ENCODE measurements at regions not wholly inside any gene's neighbourhood (a gene's known extent, or its start where the extent isn't known, plus 50 kb on each side); places are given as distances from the start of the nearest gene placed in this dataset.

GRCh38 chr6:134821928-134822864, 127.7 kb downstream of the ALDH8A1 start:
- H3K27ac ChIP-seq: no peak overlapping the region
- H3K36me3 ChIP-seq: no peaks in the 10 kb centered on the region
- TF ChIP-seq CTCF (IDR thresholded peaks at IDR 0.05): no peak
- H3K4me3 ChIP-seq: no peak overlapping the region
- H3K9me3 ChIP-seq: no peaks in the 10 kb centered on the region
- DNase-seq: no peak
- intact Hi-C loops (cut with DNase I): loop anchor here (5.0 kb wide), 1 partner anchor 665 kb away; no protein-coding TSS in a partner anchor
- H3K27me3 ChIP-seq: no peaks in the 10 kb centered on the region
- no peak overlapping the region for H3K9ac ChIP-seq (ENCODE audit: low read depth in 2 of 2, low read length in 2 of 2)
- H3K4me1 ChIP-seq: no peaks in the 10 kb centered on the region

DNA sequence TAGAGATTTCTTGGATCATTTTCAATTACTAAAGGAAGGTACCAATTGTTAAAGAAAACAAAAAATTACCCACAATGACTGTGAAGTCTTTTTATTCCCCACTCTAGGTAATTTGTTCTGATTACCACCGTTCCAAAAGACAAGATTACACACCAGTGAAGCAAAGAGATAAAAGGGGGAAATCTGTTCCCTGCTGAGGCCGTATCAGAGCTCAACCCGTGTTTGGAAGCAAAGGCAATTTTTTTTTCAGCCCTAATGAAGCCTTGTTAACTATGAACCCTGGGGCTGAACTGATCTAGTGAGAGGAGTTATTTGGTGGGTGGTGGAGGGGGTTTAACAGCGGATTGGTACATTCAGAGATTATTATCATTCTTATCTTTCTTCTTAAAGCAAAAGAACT, 128.5 kb downstream of the ALDH8A1 start:
- Histone ChIP-seq H3K4me1 (no peaks in the 10 kb centered on the region), H3K27me3 (no peaks in the 10 kb centered on the region), H3K4me3 (no peak overlapping the region), H3K9ac (ENCODE audit: low read depth in 2 of 2, low read length in 2 of 2) (no peak overlapping the region), H3K36me3 (no peaks in the 10 kb centered on the region), H3K27ac (no peak overlapping the region), H3K9me3 (no peaks in the 10 kb centered on the region)
- DNase-seq: no peak
- intact Hi-C loops (cut with DNase I): loop anchor here (5.0 kb wide), 1 partner anchor 664 kb away; no protein-coding TSS in a partner anchor
- TF ChIP-seq CTCF (IDR thresholded peaks at IDR 0.05): no peak

- no peak overlapping the region for H3K4me3 ChIP-seq
- no peaks in the 10 kb centered on the region for H3K4me1 ChIP-seq
- H3K36me3 ChIP-seq: no peaks in the 10 kb centered on the region
- H3K9me3 ChIP-seq: no peaks in the 10 kb centered on the region
- no peak overlapping the region for H3K9ac ChIP-seq (ENCODE audit: low read depth in 2 of 2, low read length in 2 of 2)
- H3K27me3 ChIP-seq: no peaks in the 10 kb centered on the region
- intact Hi-C loops (cut with DNase I): loop anchor here (5.0 kb wide), 1 partner anchor 663 kb away; no protein-coding TSS in a partner anchor
- no peak for DNase-seq
- no peak overlapping the region for H3K27ac ChIP-seq
- no peak for TF ChIP-seq CTCF (IDR thresholded peaks at IDR 0.05)
Measured at GRCh38 chr6:134819863-134820800, 129.8 kb downstream of the ALDH8A1 start.

DNA sequence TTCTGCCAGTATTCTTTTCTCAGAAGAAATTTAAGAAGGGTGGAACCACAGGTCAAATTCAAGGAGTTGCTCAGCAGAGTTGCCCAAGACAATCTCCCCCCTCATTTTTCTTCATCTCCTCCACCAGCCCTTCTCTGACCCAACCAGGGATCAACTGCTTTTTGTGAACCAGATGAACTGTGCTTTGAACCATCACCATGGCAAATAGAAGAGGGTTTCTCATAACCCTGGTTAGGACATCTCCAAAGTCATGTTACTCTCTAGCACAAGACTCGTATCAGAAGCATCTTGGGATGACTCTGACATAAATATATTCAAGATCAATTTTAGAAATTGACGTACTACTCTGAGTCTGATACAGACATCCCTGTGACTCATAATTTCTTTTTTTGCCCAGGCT, 130.7 kb downstream of the ALDH8A1 start:
- no peak for DNase-seq
- Histone ChIP-seq H3K36me3 (no peaks in the 10 kb centered on the region), H3K9ac (ENCODE audit: low read depth in 2 of 2, low read length in 2 of 2) (no peak overlapping the region), H3K27me3 (no peaks in the 10 kb centered on the region), H3K4me1 (no peaks in the 10 kb centered on the region), H3K9me3 (no peaks in the 10 kb centered on the region), H3K4me3 (no peak overlapping the region), H3K27ac (no peak overlapping the region)
- no peak for TF ChIP-seq CTCF (IDR thresholded peaks at IDR 0.05)
- intact Hi-C loops (cut with DNase I): no loop called here

- intact Hi-C loops (cut with DNase I): no loop called here
- no peak overlapping the region for H3K9ac ChIP-seq (ENCODE audit: low read depth in 2 of 2, low read length in 2 of 2)
- no peak for TF ChIP-seq CTCF (IDR thresholded peaks at IDR 0.05)
- no peaks in the 10 kb centered on the region for H3K36me3 ChIP-seq
- DNase-seq: no peak
- H3K4me1 ChIP-seq: no peaks in the 10 kb centered on the region
- no peaks in the 10 kb centered on the region for H3K27me3 ChIP-seq
- no peak overlapping the region for H3K4me3 ChIP-seq
- no peak overlapping the region for H3K27ac ChIP-seq
- H3K9me3 ChIP-seq: no peaks in the 10 kb centered on the region
Measured at GRCh38 chr6:134817448-134817847, 132.5 kb downstream of the ALDH8A1 start.

Data from colonic mucosa (tissue), 4 donors.